ENCODE measurements at regions not wholly inside any gene's neighbourhood (a gene's known extent, or its start where the extent isn't known, plus 50 kb on each side); places are given as distances from the start of the nearest gene placed in this dataset.

GRCh38 chr3:43194490-43195114 is 88.7 kb upstream of the POMGNT2 start:
- no peaks in the 10 kb centered on the region for H3K36me3 ChIP-seq (ENCODE audit: insufficient read depth, low read length)
- H2AFZ ChIP-seq (ENCODE audit: low read depth, low read length) = no peak overlapping the region
- no peak overlapping the region for H3K27ac ChIP-seq (ENCODE audit: low read length)
- DNase-seq = no peak
- H3K4me3 ChIP-seq (ENCODE audit: low read depth in 1 of 2, low read length in 2 of 2) = no peak overlapping the region
- no peaks in the 10 kb centered on the region for H4K20me1 ChIP-seq (ENCODE audit: insufficient read depth, low read length)
- peaks cover 3% of the 10 kb centered on the region for H3K27me3 ChIP-seq (ENCODE audit: insufficient read depth, low read length, poor library complexity)
- no peak overlapping the region for H3K4me2 ChIP-seq (ENCODE audit: insufficient read depth, low read length)
- no peak for ATAC-seq (ENCODE audit: insufficient read depth, low read depth)
- no peak overlapping the region for H3K9ac ChIP-seq (ENCODE audit: low read depth, low read length)
- no peaks in the 10 kb centered on the region for H3K9me3 ChIP-seq (ENCODE audit: insufficient read depth, low read length, severe bottlenecking)
- TF ChIP-seq EZH2 (IDR thresholded peaks at IDR 0.05; ENCODE audit: borderline replicate concordance, low read depth, low read length, severe bottlenecking) = no peak
- no peak for TF ChIP-seq CTCF (IDR thresholded peaks at IDR 0.05; ENCODE audit: borderline replicate concordance, extremely low read depth, low read length, poor library complexity, severe bottlenecking)
- no peaks in the 10 kb centered on the region for H3K79me2 ChIP-seq (ENCODE audit: insufficient read depth, low read length)
- H3K4me1 ChIP-seq (ENCODE audit: insufficient read depth, low read length) = no peaks in the 10 kb centered on the region

- H3K4me1 ChIP-seq (ENCODE audit: insufficient read depth, low read length) = no peaks in the 10 kb centered on the region
- peaks cover 3% of the 10 kb centered on the region for H3K27me3 ChIP-seq (ENCODE audit: insufficient read depth, low read length, poor library complexity)
- no peak for DNase-seq
- H3K4me3 ChIP-seq (ENCODE audit: low read depth in 1 of 2, low read length in 2 of 2) = no peak overlapping the region
- no peaks in the 10 kb centered on the region for H3K79me2 ChIP-seq (ENCODE audit: insufficient read depth, low read length)
- H3K4me2 ChIP-seq (ENCODE audit: insufficient read depth, low read length) = no peak overlapping the region
- H3K36me3 ChIP-seq (ENCODE audit: insufficient read depth, low read length) = no peaks in the 10 kb centered on the region
- H4K20me1 ChIP-seq (ENCODE audit: insufficient read depth, low read length) = no peaks in the 10 kb centered on the region
- no peak for ATAC-seq (ENCODE audit: insufficient read depth, low read depth)
- no peak overlapping the region for H2AFZ ChIP-seq (ENCODE audit: low read depth, low read length)
- no peak overlapping the region for H3K27ac ChIP-seq (ENCODE audit: low read length)
- no peak for TF ChIP-seq CTCF (IDR thresholded peaks at IDR 0.05; ENCODE audit: borderline replicate concordance, extremely low read depth, low read length, poor library complexity, severe bottlenecking)
- TF ChIP-seq EZH2 (IDR thresholded peaks at IDR 0.05; ENCODE audit: borderline replicate concordance, low read depth, low read length, severe bottlenecking) = no peak
- H3K9me3 ChIP-seq (ENCODE audit: insufficient read depth, low read length, severe bottlenecking) = no peaks in the 10 kb centered on the region
- no peak overlapping the region for H3K9ac ChIP-seq (ENCODE audit: low read depth, low read length)
Measured at GRCh38 chr3:43194069-43194468, 88.2 kb upstream of the POMGNT2 start.

GRCh38 chr3:43192028-43192427 is 86.1 kb upstream of the POMGNT2 start:
- Histone ChIP-seq H3K27me3 (ENCODE audit: insufficient read depth, low read length, poor library complexity) (no peaks in the 10 kb centered on the region), H3K4me1 (ENCODE audit: insufficient read depth, low read length) (no peaks in the 10 kb centered on the region), H3K27ac (ENCODE audit: low read length) (no peak overlapping the region), H2AFZ (ENCODE audit: low read depth, low read length) (no peak overlapping the region), H4K20me1 (ENCODE audit: insufficient read depth, low read length) (no peaks in the 10 kb centered on the region), H3K4me2 (ENCODE audit: insufficient read depth, low read length) (no peak overlapping the region), H3K9ac (ENCODE audit: low read depth, low read length) (no peak overlapping the region), H3K79me2 (ENCODE audit: insufficient read depth, low read length) (no peaks in the 10 kb centered on the region), H3K9me3 (ENCODE audit: insufficient read depth, low read length, severe bottlenecking) (no peaks in the 10 kb centered on the region), H3K4me3 (ENCODE audit: low read depth in 1 of 2, low read length in 2 of 2) (no peak overlapping the region), H3K36me3 (ENCODE audit: insufficient read depth, low read length) (no peaks in the 10 kb centered on the region)
- TF ChIP-seq CTCF (IDR thresholded peaks at IDR 0.05; ENCODE audit: borderline replicate concordance, extremely low read depth, low read length, poor library complexity, severe bottlenecking) (no peak), EZH2 (IDR thresholded peaks at IDR 0.05; ENCODE audit: borderline replicate concordance, low read depth, low read length, severe bottlenecking) (no peak)
- ATAC-seq (ENCODE audit: insufficient read depth, low read depth) (no peak), DNase-seq (no peak)
